ENCODE measurements at regions not wholly inside any gene's neighbourhood (a gene's known extent, or its start where the extent isn't known, plus 50 kb on each side); places are given as distances from the start of the nearest gene placed in this dataset.

GRCh38 chrX:39990388-39990787 lies 107.4 kb downstream of the BCOR start:
- CTCF ChIA-PET = no interaction called here

DNA sequence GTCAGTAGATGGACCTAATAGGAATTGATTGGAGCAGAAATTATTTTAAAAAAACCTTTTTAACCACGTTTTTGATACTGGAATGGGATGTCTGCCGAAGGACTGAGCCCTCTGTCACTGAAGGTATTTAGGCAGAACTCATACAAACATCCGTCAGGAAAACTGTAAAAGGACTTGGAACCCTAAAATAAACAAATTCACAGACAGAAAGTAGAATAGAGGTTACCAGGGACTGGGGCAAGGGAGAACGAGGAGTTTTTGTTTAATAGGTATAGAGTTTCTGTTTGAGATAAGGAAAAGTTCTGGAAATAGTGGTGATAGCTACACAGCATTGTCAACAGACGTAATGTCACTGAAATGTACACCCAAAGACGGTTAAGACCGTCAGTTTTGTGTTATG lies 105.5 kb downstream of the BCOR start:
- H3K36me3 Mint-ChIP-seq = peaks cover 1% of the 10 kb centered on the region
- no peak for DNase-seq
- H3K9me3 Mint-ChIP-seq = no peaks in the 10 kb centered on the region
- peaks cover 17% of the 10 kb centered on the region for H3K27me3 Mint-ChIP-seq
- CTCF ChIA-PET = no interaction called here
- no peaks in the 10 kb centered on the region for H3K4me1 Mint-ChIP-seq
- no peak overlapping the region for H3K27ac Mint-ChIP-seq
- H3K4me3 Mint-ChIP-seq = no peak overlapping the region

More at GRCh38 chrX:39990388-39990787, 107.4 kb downstream of the BCOR start:
- H3K36me3 Mint-ChIP-seq = peaks cover 1% of the 10 kb centered on the region
- H3K4me1 Mint-ChIP-seq = no peaks in the 10 kb centered on the region
- DNase-seq = no peak
- no peaks in the 10 kb centered on the region for H3K9me3 Mint-ChIP-seq
- H3K27ac Mint-ChIP-seq = no peak overlapping the region
- peaks cover 10% of the 10 kb centered on the region for H3K27me3 Mint-ChIP-seq
- no peak overlapping the region for H3K4me3 Mint-ChIP-seq

DNA sequence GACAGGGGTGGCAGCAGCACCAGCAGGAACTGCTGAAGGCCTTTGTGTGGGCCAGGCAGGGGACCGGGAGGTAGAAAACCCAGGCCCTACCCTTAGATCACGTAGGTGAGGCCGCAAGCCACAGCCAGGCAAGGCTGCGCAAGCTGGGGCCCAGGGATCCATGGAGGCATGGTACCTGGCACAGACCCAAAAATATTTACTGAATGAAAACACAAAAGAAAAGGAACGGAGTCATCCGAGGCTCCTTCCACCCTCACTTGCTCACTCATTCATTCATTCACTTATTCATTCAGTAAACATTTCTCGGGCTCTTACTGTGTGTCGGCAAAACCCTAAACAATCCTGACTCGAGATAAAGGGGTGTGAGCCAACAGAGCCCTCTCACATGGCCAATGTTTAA lies 102.3 kb downstream of the BCOR start:
- CTCF ChIA-PET = no interaction called here
- H3K36me3 Mint-ChIP-seq = peaks cover 1% of the 10 kb centered on the region
- no peaks in the 10 kb centered on the region for H3K4me1 Mint-ChIP-seq
- H3K9me3 Mint-ChIP-seq = no peaks in the 10 kb centered on the region
- H3K27me3 Mint-ChIP-seq = peaks cover 17% of the 10 kb centered on the region
- no peak overlapping the region for H3K27ac Mint-ChIP-seq
- H3K4me3 Mint-ChIP-seq = no peak overlapping the region
- no peak for DNase-seq

GRCh38 chrX:39996536-39996935 lies 101.2 kb downstream of the BCOR start:
- H3K27me3 Mint-ChIP-seq = peaks cover 17% of the 10 kb centered on the region
- no peaks in the 10 kb centered on the region for H3K4me1 Mint-ChIP-seq
- H3K9me3 Mint-ChIP-seq = no peaks in the 10 kb centered on the region
- DNase-seq = no peak
- no peak overlapping the region for H3K27ac Mint-ChIP-seq
- CTCF ChIA-PET = no interaction called here
- H3K36me3 Mint-ChIP-seq = peaks cover under 1% of the 10 kb centered on the region
- no peak overlapping the region for H3K4me3 Mint-ChIP-seq

GRCh38 chrX:39998636-39999406 lies 98.9 kb downstream of the BCOR start:
- no peak overlapping the region for H3K4me3 Mint-ChIP-seq
- CTCF ChIA-PET = no interaction called here
- H3K27ac Mint-ChIP-seq = no peak overlapping the region
- no peaks in the 10 kb centered on the region for H3K9me3 Mint-ChIP-seq
- H3K4me1 Mint-ChIP-seq = peaks cover 4% of the 10 kb centered on the region
- H3K36me3 Mint-ChIP-seq = no peaks in the 10 kb centered on the region
- no peak for DNase-seq
- peaks cover 33% of the 10 kb centered on the region for H3K27me3 Mint-ChIP-seq
